ENCODE measurements at regions not wholly inside any gene's neighbourhood (a gene's known extent, or its start where the extent isn't known, plus 50 kb on each side); places are given as distances from the start of the nearest gene placed in this dataset.
"Not testable (repeated sequence)": the region's sequence is repeated elsewhere in the genome, so short reads cannot be mapped to it uniquely, and the experiment has no call there.

- Histone ChIP-seq H3K4me1 (peaks cover 0 to 38% (median 20%) of the 10 kb centered on the region in 4 donors), H3K27ac (no peak overlapping the region), H3K27me3 (peaks cover 0 to 28% of the 10 kb centered on the region in 2 donors), H3K4me3 (no peak overlapping the region), H3K9me3 (no peaks in the 10 kb centered on the region), H3K36me3 (no peaks in the 10 kb centered on the region)
- TF ChIP-seq CTCF (IDR thresholded peaks at IDR 0.05) = no peak
- intact Hi-C loops (cut with DNase I; ENCODE audit: low total_unique reads) = no loop called here
- DNase-seq = no peak
These were observed 113.2 kb upstream of the RBPJ start for GRCh38 chr4:26207631-26208030.

DNA sequence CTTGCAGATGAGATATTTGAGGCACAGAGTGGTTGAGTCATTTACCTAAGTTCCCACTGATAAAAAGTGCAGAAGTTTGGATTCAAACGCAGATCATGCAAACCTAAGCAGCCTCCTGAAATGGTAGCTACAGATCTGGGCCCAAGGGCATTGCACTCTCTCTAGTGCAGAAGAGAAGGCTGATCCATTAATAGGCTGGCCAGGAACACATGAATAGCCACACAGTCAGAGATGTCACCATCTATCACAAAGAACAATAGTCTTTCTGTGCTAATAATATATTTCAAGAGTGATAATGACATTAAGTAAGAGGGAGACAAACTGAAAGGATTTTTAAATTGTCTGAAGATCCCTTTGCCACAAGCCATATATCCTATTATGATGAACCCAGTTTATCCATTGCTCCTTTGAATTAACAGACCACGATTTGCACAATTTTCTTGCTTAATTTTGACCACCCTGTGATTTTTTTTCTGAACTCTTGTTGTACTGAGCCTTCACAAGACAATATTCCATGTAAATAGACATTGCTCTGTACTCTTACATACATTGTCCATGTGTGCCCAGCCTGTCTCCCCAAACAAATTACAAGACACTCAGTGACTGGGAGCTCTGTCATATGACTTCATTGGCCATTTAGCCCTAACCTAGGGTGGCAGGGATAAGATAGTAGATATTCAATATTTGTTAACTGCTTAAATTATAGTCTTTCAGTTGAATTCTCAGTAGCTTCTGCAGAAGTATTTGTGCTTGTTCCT, 112.4 kb upstream of the RBPJ start:
- DNase-seq = no peak
- Histone ChIP-seq H3K27ac (no peak overlapping the region), H3K27me3 (peaks cover 0 to 32% of the 10 kb centered on the region in 2 donors), H3K9me3 (no peaks in the 10 kb centered on the region), H3K4me3 (no peak overlapping the region), H3K4me1 (peaks cover 0 to 38% (median 20%) of the 10 kb centered on the region in 4 donors), H3K36me3 (no peaks in the 10 kb centered on the region)
- no peak for TF ChIP-seq CTCF (IDR thresholded peaks at IDR 0.05)
- intact Hi-C loops (cut with DNase I; ENCODE audit: low total_unique reads) = no loop called here

DNA sequence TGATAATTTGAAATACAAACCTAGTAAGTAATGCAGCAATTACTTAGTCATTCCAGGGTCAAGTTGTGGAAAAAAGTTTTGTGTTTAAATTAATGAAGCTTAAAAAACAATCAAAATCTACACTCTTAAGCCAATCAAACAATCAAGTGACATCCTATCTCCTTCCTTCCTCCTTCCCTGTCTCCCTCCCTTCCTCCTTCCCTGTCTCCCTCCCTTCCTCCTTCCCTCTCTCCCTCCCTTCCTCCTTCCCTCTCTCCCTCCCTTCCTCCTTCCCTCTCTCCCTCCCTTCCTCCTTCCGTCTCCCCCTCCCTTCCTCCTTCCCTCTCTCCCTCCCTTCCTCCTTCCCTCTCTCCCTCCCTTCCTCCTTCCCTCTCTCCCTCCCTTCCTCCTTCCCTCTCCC, 111.4 kb upstream of the RBPJ start:
- H3K36me3 ChIP-seq; DNase-seq; H3K9me3 ChIP-seq; H3K4me3 ChIP-seq; H3K27ac ChIP-seq; intact Hi-C loops (cut with DNase I; ENCODE audit: low total_unique reads): not testable (repeated sequence)
- Histone ChIP-seq H3K27me3 (peaks cover 0 to 34% of the 10 kb centered on the region in 2 donors), H3K4me1 (peaks cover 0 to 36% (median 20%) of the 10 kb centered on the region in 4 donors)

GRCh38 chr4:26212528-26212927, 108.3 kb upstream of the RBPJ start:
- intact Hi-C loops (cut with DNase I; ENCODE audit: low total_unique reads) = no loop called here
- Histone ChIP-seq H3K9me3 (no peaks in the 10 kb centered on the region), H3K4me3 (no peak overlapping the region), H3K4me1 (peaks cover 0 to 5% (median 2%) of the 10 kb centered on the region in 4 donors), H3K27me3 (peaks cover 0 to 34% of the 10 kb centered on the region in 2 donors), H3K27ac (no peak overlapping the region), H3K36me3 (no peaks in the 10 kb centered on the region)
- no peak for DNase-seq
- TF ChIP-seq CTCF (IDR thresholded peaks at IDR 0.05) = no peak

- H3K4me1 ChIP-seq = no peaks in the 10 kb centered on the region
- peaks cover 0 to 30% of the 10 kb centered on the region in 2 donors for H3K27me3 ChIP-seq
- H3K9me3 ChIP-seq = no peaks in the 10 kb centered on the region
- intact Hi-C loops (cut with DNase I; ENCODE audit: low total_unique reads) = no loop called here
- no peak overlapping the region for H3K4me3 ChIP-seq
- DNase-seq = no peak
- no peak overlapping the region for H3K27ac ChIP-seq
- no peak for TF ChIP-seq CTCF (IDR thresholded peaks at IDR 0.05)
- no peaks in the 10 kb centered on the region for H3K36me3 ChIP-seq
These were observed 107.5 kb upstream of the RBPJ start for GRCh38 chr4:26213317-26213716.

- Histone ChIP-seq H3K36me3 (no peaks in the 10 kb centered on the region), H3K27ac (no peak overlapping the region), H3K4me1 (no peaks in the 10 kb centered on the region), H3K4me3 (no peak overlapping the region), H3K9me3 (no peaks in the 10 kb centered on the region), H3K27me3 (peaks cover 0 to 20% of the 10 kb centered on the region in 2 donors)
- TF ChIP-seq CTCF (IDR thresholded peaks at IDR 0.05) = no peak
- intact Hi-C loops (cut with DNase I; ENCODE audit: low total_unique reads) = no loop called here
- DNase-seq = no peak
These were observed 105.8 kb upstream of the RBPJ start for GRCh38 chr4:26214994-26215393.

Measured in tibial artery (tissue), 4 donors.